H1 (cell line): ENCODE measurements at regions not wholly inside any gene's neighbourhood (a gene's known extent, or its start where the extent isn't known, plus 50 kb on each side); places are given as distances from the start of the nearest gene placed in this dataset.

ENCODE experiments used
- BACH1 ChIP-seq: IDR thresholded peaks from 2 replicates; pipeline ENCODE4 v1.6.1; 2012; ENCODE audit warnings: low read length, improper control_type of control experiment
- CHD7 ChIP-seq: fragments of 300-600 bp; sonication (generic); IDR thresholded peaks from 2 replicates; pipeline ENCODE4 v1.7.1; 2012; ENCODE audit warnings: low read length, moderate library complexity, mild to moderate bottlenecking, inconsistent platforms; ENCODE audit not compliant: insufficient replicate concordance
- GABPA ChIP-seq: IDR thresholded peaks from 2 replicates; pipeline ENCODE4 v1.6.1; 2011; ENCODE audit warnings: mild to moderate bottlenecking, low read length, moderate library complexity, borderline replicate concordance; ENCODE audit not compliant: insufficient read depth
- HDAC6 ChIP-seq: IDR thresholded peaks from one replicate; pipeline ENCODE4 v1.7.1; 2012; ENCODE audit warnings: low read depth, mild to moderate bottlenecking, inconsistent platforms, low read length, moderate library complexity

GRCh38 chr2:8031370-8031769, 650.5 kb upstream of the ID2 start (continued):
- TF ChIP-seq CHD7 (no peak), HDAC6 (no peak), BACH1 (no peak), GABPA (no peak)
